MM.1S (cell line): ENCODE measurements at regions not wholly inside any gene's neighbourhood (a gene's known extent, or its start where the extent isn't known, plus 50 kb on each side); places are given as distances from the start of the nearest gene placed in this dataset.

Source experiments
- CTCF ChIP-seq: fragments of 300-600 bp; sonication (generic); IDR thresholded peaks from 2 replicates; pipeline ENCODE4 v1.5.1; 2016; ENCODE audit warnings: antibody characterized with exemption, low read length, mixed read lengths
- EZH2 ChIP-seq: fragments of 300-600 bp; sonication (generic); optimal IDR thresholded peaks from 2 replicates; pipeline ENCODE3; 2017; ENCODE audit warnings: low read depth, mild to moderate bottlenecking, antibody characterized with exemption, low read length, mixed read lengths

DNA sequence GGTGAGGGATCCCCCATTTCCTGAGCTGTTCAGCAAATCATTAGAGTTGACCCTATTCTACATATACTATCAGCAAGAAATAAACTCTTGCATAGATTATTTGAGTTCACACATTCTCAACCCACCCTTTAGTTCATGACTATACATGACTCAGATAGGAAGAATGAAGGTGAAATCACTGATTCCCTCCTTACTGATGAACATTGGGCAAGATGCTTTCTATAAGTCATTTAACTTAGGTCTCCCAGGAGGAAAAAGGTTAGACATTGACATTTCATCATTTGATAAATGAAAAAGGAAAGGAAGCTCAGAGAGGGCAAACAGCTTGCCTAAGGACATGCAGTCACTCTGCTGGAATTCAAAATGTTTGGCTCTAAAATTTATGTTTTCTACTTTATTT is 408.0 kb downstream of the TMEM182 start:
- TF ChIP-seq CTCF (no peak), EZH2 (no peak)
